Liver (tissue), 8 donors: ENCODE measurements at regions not wholly inside any gene's neighbourhood (a gene's known extent, or its start where the extent isn't known, plus 50 kb on each side); places are given as distances from the start of the nearest gene placed in this dataset.

Experiments
- DNase-seq: peaks from one replicate; pipeline ENCODE4 v3.0.0-alpha.2; 2017; ENCODE audit warnings: low spot score
- H3K27ac ChIP-seq, 2 donors: one replicate each; pipeline ENCODE4 v1.7.0; 2013; ENCODE audit warnings: inconsistent platforms in 2 of 2, low read length in 2 of 2, control low read depth in 1 of 2, low read depth in 1 of 2, mild to moderate bottlenecking in 1 of 2
- H3K27me3 ChIP-seq, 4 donors: one replicate each; pipeline versions ENCODE4 v1.6.1 to v1.7.0; 2013; ENCODE audit warnings: low read length in 3 of 4, inconsistent platforms in 1 of 4, mild to moderate bottlenecking in 1 of 4, moderate library complexity in 1 of 4; ENCODE audit not compliant: control insufficient read depth in 4 of 4, insufficient read depth in 4 of 4
- H3K36me3 ChIP-seq, 4 donors: one replicate each; pipeline versions ENCODE4 v1.6.1 to v1.7.0; 2013; ENCODE audit warnings: low read length in 3 of 4, mild to moderate bottlenecking in 3 of 4, low read depth in 1 of 4, moderate library complexity in 1 of 4; ENCODE audit not compliant: control insufficient read depth in 4 of 4, insufficient read depth in 3 of 4
- H3K4me1 ChIP-seq, 4 donors: one replicate each; pipeline versions ENCODE4 v1.6.1 to v1.7.0; 2013; ENCODE audit warnings: low read length in 3 of 4, mild to moderate bottlenecking in 3 of 4, moderate library complexity in 1 of 4; ENCODE audit not compliant: control insufficient read depth in 4 of 4, insufficient read depth in 4 of 4
- H3K4me3 ChIP-seq, 3 donors: one replicate each; pipeline versions ENCODE4 v1.6.1 to v1.7.0; 2013; ENCODE audit warnings: low read length in 3 of 3, control low read depth in 1 of 3, low read depth in 1 of 3, mild to moderate bottlenecking in 1 of 3
- H3K9ac ChIP-seq, 2 donors: one replicate each; pipeline ENCODE4 v1.7.0; 2013; ENCODE audit warnings: low read length in 2 of 2, mild to moderate bottlenecking in 2 of 2, moderate library complexity in 2 of 2, control low read depth in 1 of 2, low read depth in 1 of 2
- H3K9me3 ChIP-seq, 4 donors: one replicate each; pipeline versions ENCODE4 v1.6.1 to v1.7.0; 2013; ENCODE audit warnings: low read length in 3 of 4; ENCODE audit not compliant: control insufficient read depth in 4 of 4
- ATF3 ChIP-seq: IDR thresholded peaks from 2 replicates; pipeline ENCODE4 v1.6.1; 2016; ENCODE audit warnings: antibody characterized with exemption
- EGR1 ChIP-seq, 2 donors: IDR thresholded peaks; 2 replicates each; pipeline ENCODE4 v1.6.1; 2016 to 2018; ENCODE audit warnings: antibody characterized with exemption in 2 of 2, low read depth in 2 of 2
- FOXA1 ChIP-seq: IDR thresholded peaks from 2 replicates; pipeline ENCODE4 v1.6.1; 2016; ENCODE audit warnings: antibody characterized with exemption
- FOXA2 ChIP-seq: IDR thresholded peaks from 2 replicates; pipeline ENCODE4 v1.6.1; 2016; ENCODE audit warnings: antibody characterized with exemption
- GABPA ChIP-seq, 2 donors: IDR thresholded peaks in 1 of 2; conservative IDR thresholded peaks in 1 of 2; 2 replicates each; pipeline ENCODE4 v1.6.1; 2016; ENCODE audit warnings: antibody characterized with exemption in 2 of 2, mild to moderate bottlenecking in 1 of 2, moderate library complexity in 1 of 2
- HNF4A ChIP-seq, 2 donors: conservative IDR thresholded peaks; 2 replicates each; pipeline ENCODE4 v1.6.1; 2016; ENCODE audit warnings: antibody characterized with exemption in 2 of 2, mild to moderate bottlenecking in 2 of 2
- HNF4G ChIP-seq: IDR thresholded peaks from 2 replicates; pipeline ENCODE4 v1.6.1; 2016; ENCODE audit warnings: antibody characterized with exemption
- JUND ChIP-seq, 2 donors: IDR thresholded peaks; 2 replicates each; pipeline ENCODE4 v1.6.1; 2016; ENCODE audit warnings: antibody characterized with exemption in 2 of 2
- MAX ChIP-seq: IDR thresholded peaks from 2 replicates; pipeline ENCODE4 v1.6.1; 2016; ENCODE audit warnings: antibody characterized with exemption
- RAD21 ChIP-seq, 2 donors: IDR thresholded peaks; 2 replicates each; pipeline ENCODE4 v1.6.1; 2016; ENCODE audit warnings: antibody characterized with exemption in 2 of 2, mild to moderate bottlenecking in 2 of 2
- REST ChIP-seq: IDR thresholded peaks from 2 replicates; pipeline ENCODE4 v1.6.1; 2016; ENCODE audit warnings: antibody characterized with exemption, mild to moderate bottlenecking
- RXRA ChIP-seq, 2 donors: IDR thresholded peaks; 2 replicates each; pipeline ENCODE4 v1.6.1; 2017 to 2018; ENCODE audit warnings: antibody characterized with exemption in 2 of 2, mild to moderate bottlenecking in 1 of 2
- SP1 ChIP-seq: IDR thresholded peaks from 2 replicates; pipeline ENCODE4 v1.6.1; 2018; ENCODE audit warnings: antibody characterized with exemption, mild to moderate bottlenecking
- TAF1 ChIP-seq: conservative IDR thresholded peaks from 2 replicates; pipeline ENCODE4 v1.6.1; 2016; ENCODE audit warnings: antibody characterized with exemption, mild to moderate bottlenecking
- YY1 ChIP-seq: IDR thresholded peaks from 2 replicates; pipeline ENCODE4 v1.6.1; 2016; ENCODE audit warnings: antibody characterized with exemption, mild to moderate bottlenecking
- ZBTB33 ChIP-seq: IDR thresholded peaks from 2 replicates; pipeline ENCODE4 v1.6.1; 2016; ENCODE audit warnings: antibody characterized with exemption
- WGBS: extraction: QIAGEN DNeasy Blood & Tissue Kit; methylation state at CpG from one replicate; pipeline ENCODE4 v1.1.7; 2013; 5-methylcytosine and 5-hydroxymethylcytosine counted together
- TF ChIP-seq, protein P1 (sequence below): fragments of 150-350 bp; IDR thresholded peaks from 2 replicates; pipeline ENCODE4 v1.5.1; 2017; ENCODE audit warnings: improper control_type of control experiment, low read depth, low read length; ENCODE audit not compliant: missing input control
- donor health status: healthy.
- donor health status: healthy.
- donor health status: healthy.
- donor health status: healthy.
- donor health status: healthy.

GRCh38 chr2:14047491-14047890 lies 585.0 kb upstream of the LRATD1 start:
- Histone ChIP-seq H3K27ac (no peak overlapping the region), H3K9me3 (no peaks in the 10 kb centered on the region), H3K9ac (no peak overlapping the region), H3K36me3 (no peaks in the 10 kb centered on the region), H3K4me1 (no peaks in the 10 kb centered on the region), H3K27me3 (no peaks in the 10 kb centered on the region), H3K4me3 (no peak overlapping the region)
- TF ChIP-seq HNF4G, result no peak
- no peak for TF ChIP-seq RXRA (IDR thresholded peaks at IDR 0.05)
- no peak for TF ChIP-seq ZBTB33
- TF ChIP-seq SP1, result no peak
- TF ChIP-seq GABPA (IDR thresholded peaks at IDR 0.05 in 1 of 2, conservative IDR thresholded peaks at IDR 0.05 in 1 of 2), result no peak
- no peak for TF ChIP-seq TAF1
- no peak for TF ChIP-seq YY1
- TF ChIP-seq FOXA2, result no peak
- TF ChIP-seq ATF3, result no peak
- no peak for DNase-seq
- 77% methylated on average over 2 of the region's 2 CpGs for WGBS

DNA sequence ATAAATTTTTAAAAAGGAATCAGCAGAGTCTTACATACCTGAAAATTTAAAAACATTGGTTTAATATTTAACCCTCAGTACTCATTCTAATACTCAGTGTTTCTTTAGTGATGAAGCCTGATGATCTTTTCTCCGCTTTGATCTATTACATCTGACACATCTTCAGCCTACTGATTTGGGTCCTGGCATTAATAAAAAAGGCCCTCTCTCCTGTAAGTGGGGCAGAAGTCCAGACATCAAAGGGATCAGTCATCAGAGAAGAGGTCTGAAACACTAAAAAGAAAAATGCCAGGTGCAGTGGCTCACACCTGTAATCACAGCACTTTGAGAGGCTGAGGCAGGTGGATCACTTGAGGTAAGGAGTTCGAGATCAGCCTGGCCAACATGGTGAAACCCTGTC lies 581.1 kb upstream of the LRATD1 start:
- no peak overlapping the region for H3K9ac ChIP-seq
- 75% methylated on average over 2 of the region's 2 CpGs for WGBS
- DNase-seq, result no peak
- no peaks in the 10 kb centered on the region for H3K9me3 ChIP-seq
- TF ChIP-seq EGR1 (IDR thresholded peaks at IDR 0.05; ENCODE audit: low read depth in 2 of 2) (no peak), REST (no peak), RAD21 (IDR thresholded peaks at IDR 0.05) (no peak), YY1 (no peak), ZBTB33 (no peak), SP1 (no peak), MAX (no peak), TAF1 (no peak), ATF3 (no peak), FOXA1 (no peak), JUND (IDR thresholded peaks at IDR 0.05) (no peak), HNF4A (conservative IDR thresholded peaks at IDR 0.05) (no peak), RXRA (IDR thresholded peaks at IDR 0.05) (no peak)
- TF ChIP-seq, protein P1, sequence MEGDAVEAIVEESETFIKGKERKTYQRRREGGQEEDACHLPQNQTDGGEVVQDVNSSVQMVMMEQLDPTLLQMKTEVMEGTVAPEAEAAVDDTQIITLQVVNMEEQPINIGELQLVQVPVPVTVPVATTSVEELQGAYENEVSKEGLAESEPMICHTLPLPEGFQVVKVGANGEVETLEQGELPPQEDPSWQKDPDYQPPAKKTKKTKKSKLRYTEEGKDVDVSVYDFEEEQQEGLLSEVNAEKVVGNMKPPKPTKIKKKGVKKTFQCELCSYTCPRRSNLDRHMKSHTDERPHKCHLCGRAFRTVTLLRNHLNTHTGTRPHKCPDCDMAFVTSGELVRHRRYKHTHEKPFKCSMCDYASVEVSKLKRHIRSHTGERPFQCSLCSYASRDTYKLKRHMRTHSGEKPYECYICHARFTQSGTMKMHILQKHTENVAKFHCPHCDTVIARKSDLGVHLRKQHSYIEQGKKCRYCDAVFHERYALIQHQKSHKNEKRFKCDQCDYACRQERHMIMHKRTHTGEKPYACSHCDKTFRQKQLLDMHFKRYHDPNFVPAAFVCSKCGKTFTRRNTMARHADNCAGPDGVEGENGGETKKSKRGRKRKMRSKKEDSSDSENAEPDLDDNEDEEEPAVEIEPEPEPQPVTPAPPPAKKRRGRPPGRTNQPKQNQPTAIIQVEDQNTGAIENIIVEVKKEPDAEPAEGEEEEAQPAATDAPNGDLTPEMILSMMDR, result no peak
- H3K27ac ChIP-seq, result no peak overlapping the region
- no peak overlapping the region for H3K4me3 ChIP-seq
- no peaks in the 10 kb centered on the region for H3K36me3 ChIP-seq
- H3K4me1 ChIP-seq, result no peaks in the 10 kb centered on the region
- H3K27me3 ChIP-seq, result no peaks in the 10 kb centered on the region
